Fibroblast of lung (primary cell): ENCODE measurements at regions not wholly inside any gene's neighbourhood (a gene's known extent, or its start where the extent isn't known, plus 50 kb on each side); places are given as distances from the start of the nearest gene placed in this dataset.

ENCODE experiments used
- CTCF ChIP-seq, 2 donors: IDR thresholded peaks in 1 of 2; conservative IDR thresholded peaks in 1 of 2; 1 replicate in 1 of 2; 2 replicates in 1 of 2; pipeline ENCODE4 v1.5.1; 2011 to 2012; ENCODE audit warnings: low read length in 2 of 2, control low read depth in 1 of 2, inconsistent platforms in 1 of 2, low read depth in 1 of 2, mild to moderate bottlenecking in 1 of 2
- EZH2 ChIP-seq: IDR thresholded peaks from 2 replicates; pipeline ENCODE4 v1.5.1; 2012; ENCODE audit warnings: low read length, control low read depth, mild to moderate bottlenecking; ENCODE audit errors: missing control alignments

GRCh38 chr9:107807183-107807582, 317.6 kb upstream of the KLF4 start:
- TF ChIP-seq EZH2 (no peak), CTCF (conservative IDR thresholded peaks at IDR 0.05 in 1 of 2, IDR thresholded peaks at IDR 0.05 in 1 of 2; ENCODE audit: low read depth in 1 of 2, low read length in 2 of 2) (no peak)
